CD14-positive monocyte (primary cell): ENCODE measurements at regions not wholly inside any gene's neighbourhood (a gene's known extent, or its start where the extent isn't known, plus 50 kb on each side); places are given as distances from the start of the nearest gene placed in this dataset.

Experiments used
- DNase-seq, 3 donors: peaks; one replicate each; pipeline ENCODE4 v3.0.0-alpha.2; 2011 to 2022
- H2AFZ ChIP-seq: 2 replicates; pipeline ENCODE4 v1.6.0; 2012; ENCODE audit warnings: mild to moderate bottlenecking, low read depth, low read length, inconsistent platforms; ENCODE audit not compliant: insufficient read depth, poor library complexity, severe bottlenecking
- H3K27ac ChIP-seq, 2 donors: 1 replicate in 1 of 2; 2 replicates in 1 of 2; pipeline ENCODE4 v1.5.1; 2012 to 2013; ENCODE audit warnings: low read length in 2 of 2, control low read depth in 1 of 2, inconsistent platforms in 1 of 2, low read depth in 1 of 2, mild to moderate bottlenecking in 1 of 2
- H3K27me3 ChIP-seq, 2 donors: one replicate each; pipeline versions ENCODE4 v1.6.0 to v1.6.1; 2011 to 2013; ENCODE audit warnings: low read length in 2 of 2; ENCODE audit not compliant: control insufficient read depth in 2 of 2, insufficient read depth in 2 of 2
- H3K36me3 ChIP-seq, 2 donors: replicated peaks in 1 of 2; 1 replicate in 1 of 2; 2 replicates in 1 of 2; pipeline versions ENCODE4 v1.5.1 to v1.6.1; 2012 to 2013; ENCODE audit warnings: low read length in 2 of 2, control low read depth in 1 of 2, inconsistent platforms in 1 of 2, mild to moderate bottlenecking in 1 of 2; ENCODE audit not compliant: insufficient read depth in 2 of 2, control insufficient read depth in 1 of 2
- H3K4me1 ChIP-seq, 2 donors: 1 replicate in 1 of 2; 2 replicates in 1 of 2; pipeline versions ENCODE4 v1.5.1 to v1.6.1; 2012 to 2013; ENCODE audit warnings: low read length in 2 of 2, control low read depth in 1 of 2, inconsistent platforms in 1 of 2, mild to moderate bottlenecking in 1 of 2, moderate library complexity in 1 of 2; ENCODE audit not compliant: insufficient read depth in 2 of 2, control insufficient read depth in 1 of 2
- H3K4me2 ChIP-seq: replicated peaks from 2 replicates; pipeline ENCODE3; 2012; ENCODE audit warnings: low read length, moderate library complexity, mild to moderate bottlenecking; ENCODE audit not compliant: poor library complexity, severe bottlenecking; ENCODE audit errors: extremely low read depth
- H3K4me3 ChIP-seq, 3 experiments: fragments of 200-600 bp in 1 of 3; sonication (generic) in 1 of 3; replicated peaks in 1 of 3; 1 replicate in 2 of 3; 2 replicates in 1 of 3; pipeline ENCODE4 v1.5.1; 2011 to 2013; ENCODE audit warnings: low read length in 3 of 3, mild to moderate bottlenecking in 3 of 3, control low read depth in 2 of 3, low read depth in 2 of 3, inconsistent platforms in 1 of 3, moderate library complexity in 1 of 3
- H3K79me2 ChIP-seq: 2 replicates; pipeline ENCODE4 v1.6.0; 2012; ENCODE audit warnings: mild to moderate bottlenecking, control low read depth, inconsistent platforms, low read length, moderate library complexity; ENCODE audit not compliant: insufficient read depth
- H3K9ac ChIP-seq: 2 replicates; pipeline ENCODE4 v1.6.0; 2017; ENCODE audit warnings: low read length, mild to moderate bottlenecking; ENCODE audit not compliant: insufficient read depth, poor library complexity, severe bottlenecking
- H3K9me3 ChIP-seq, 2 donors: replicated peaks in 1 of 2; 1 replicate in 1 of 2; 2 replicates in 1 of 2; pipeline versions ENCODE4 v1.5.1 to v1.6.1; 2012 to 2013; ENCODE audit warnings: low read length in 2 of 2, control low read depth in 1 of 2; ENCODE audit not compliant: control insufficient read depth in 1 of 2, insufficient read depth in 1 of 2
- H4K20me1 ChIP-seq: 2 replicates; pipeline ENCODE4 v1.6.0; 2012; ENCODE audit warnings: mild to moderate bottlenecking, low read length, control low read depth, moderate library complexity; ENCODE audit not compliant: insufficient read depth
- H3K27ac Mint-ChIP-seq, 7 donors: one replicate each; pipeline ENCODE4 v1.8.0; 2020; ENCODE audit warnings: mild to moderate bottlenecking in 7 of 7, mixed read lengths in 7 of 7, moderate library complexity in 6 of 7, inconsistent platforms in 2 of 7
- H3K27me3 Mint-ChIP-seq, 3 donors: one replicate each; pipeline ENCODE4 v1.8.0; 2021 to 2022; ENCODE audit warnings: low read depth in 3 of 3, mild to moderate bottlenecking in 3 of 3, mixed read lengths in 3 of 3, moderate library complexity in 3 of 3, inconsistent platforms in 1 of 3
- H3K36me3 Mint-ChIP-seq, 2 donors: one replicate each; pipeline ENCODE4 v1.8.0; 2020; ENCODE audit warnings: mixed read lengths in 2 of 2, inconsistent platforms in 1 of 2, mild to moderate bottlenecking in 1 of 2
- H3K4me1 Mint-ChIP-seq: one replicate; pipeline ENCODE4 v1.8.0; 2020; ENCODE audit warnings: mild to moderate bottlenecking, mixed read lengths
- H3K4me3 Mint-ChIP-seq, 2 donors: one replicate each; pipeline ENCODE4 v1.8.0; 2020; ENCODE audit warnings: mild to moderate bottlenecking in 2 of 2, mixed read lengths in 2 of 2, moderate library complexity in 1 of 2
- H3K9me3 Mint-ChIP-seq, 7 donors: one replicate each; pipeline ENCODE4 v1.8.0; 2020 to 2022; ENCODE audit warnings: mixed read lengths in 7 of 7, mild to moderate bottlenecking in 6 of 7, moderate library complexity in 6 of 7, inconsistent platforms in 2 of 7
- CTCF ChIP-seq: fragments of 200-600 bp; IDR thresholded peaks from one replicate; pipeline ENCODE4 v1.8.0; 2022; ENCODE audit warnings: antibody characterized with exemption, mild to moderate bottlenecking
- WGBS: methylation state at CpG from one replicate; pipeline ENCODE4 v1.1.5; 2013; ENCODE audit warnings: missing lambda C conversion rate; ENCODE audit not compliant: insufficient coverage; 5-methylcytosine and 5-hydroxymethylcytosine counted together
- intact Hi-C, 2 donors: fragments of 100-400 bp; cut with micrococcal nuclease; formaldehyde crosslinking; loops; one replicate each; pipeline versions ENCODE4 v1.15.0 to v1.15.1; 2023

- DNase-seq = no peak
- no peak overlapping the region for H3K27ac Mint-ChIP-seq
- Histone ChIP-seq H2AFZ (no peak overlapping the region), H3K4me1 (no peaks in the 10 kb centered on the region), H3K9ac (no peak overlapping the region), H3K79me2 (no peaks in the 10 kb centered on the region), H3K4me3 (no peak overlapping the region), H4K20me1 (no peaks in the 10 kb centered on the region), H3K27ac (no peak overlapping the region), H3K9me3 (peaks cover 0 to 9% of the 10 kb centered on the region in 2 donors), H3K27me3 (no peaks in the 10 kb centered on the region), H3K36me3 (no peaks in the 10 kb centered on the region), H3K4me2 (no peak overlapping the region)
- no peak for TF ChIP-seq CTCF
- 100% methylated on average over 2 of the region's 2 CpGs for WGBS
- peaks cover 0 to 2% (median 0%) of the 10 kb centered on the region in 3 donors for H3K27me3 Mint-ChIP-seq
- H3K9me3 Mint-ChIP-seq = peaks cover 0 to 13% (median 11%) of the 10 kb centered on the region in 7 donors
- intact Hi-C loops = no loop called here
- H3K36me3 Mint-ChIP-seq = no peaks in the 10 kb centered on the region
- H3K4me3 Mint-ChIP-seq = no peak overlapping the region
- no peaks in the 10 kb centered on the region for H3K4me1 Mint-ChIP-seq
Observed at GRCh38 chr2:63764630-63765029, 77.1 kb upstream of the UGP2 start.

- Histone ChIP-seq H3K79me2 (no peaks in the 10 kb centered on the region), H4K20me1 (no peaks in the 10 kb centered on the region), H3K4me1 (no peaks in the 10 kb centered on the region), H3K9ac (no peak overlapping the region), H3K27ac (no peak overlapping the region), H3K4me2 (no peak overlapping the region), H3K9me3 (peaks cover 0 to 9% of the 10 kb centered on the region in 2 donors), H3K4me3 (no peak overlapping the region), H2AFZ (no peak overlapping the region), H3K36me3 (no peaks in the 10 kb centered on the region), H3K27me3 (no peaks in the 10 kb centered on the region)
- no peak for DNase-seq
- 100% methylated on average over 1 of the region's 2 CpGs for WGBS
- Mint-ChIP-seq H3K27me3 (peaks cover 0 to 2% (median 0%) of the 10 kb centered on the region in 3 donors), H3K9me3 (peaks cover 0 to 13% (median 11%) of the 10 kb centered on the region in 7 donors), H3K27ac (no peak overlapping the region), H3K4me1 (no peaks in the 10 kb centered on the region), H3K36me3 (no peaks in the 10 kb centered on the region), H3K4me3 (no peak overlapping the region)
- intact Hi-C loops = no loop called here
- TF ChIP-seq CTCF = no peak
Observed at GRCh38 chr2:63765117-63765516, 76.6 kb upstream of the UGP2 start.
